Upper lobe of left lung (tissue), 6 donors: ENCODE measurements at regions not wholly inside any gene's neighbourhood (a gene's known extent, or its start where the extent isn't known, plus 50 kb on each side); places are given as distances from the start of the nearest gene placed in this dataset.

Experiments used
- ATAC-seq, 2 donors: fragments of 200-7000 bp; cut with Tn5 transposase; one replicate each; pipeline ENCODE4 v1.9.1; 2022; ENCODE audit warnings: mild to moderate bottlenecking in 2 of 2, moderate library complexity in 2 of 2; ENCODE audit not compliant: low FRiP score in 2 of 2
- DNase-seq, 2 donors: peaks; one replicate each; pipeline ENCODE4 v3.0.0-alpha.2; 2019 to 2020
- H3K27ac ChIP-seq, 4 donors: fragments of 200-600 bp; sonication (generic); one replicate each; pipeline ENCODE4 v1.5.1; 2016 to 2019
- H3K27me3 ChIP-seq, 4 donors: fragments of 200-600 bp; sonication (generic); one replicate each; pipeline ENCODE4 v1.5.1; 2017 to 2019
- H3K36me3 ChIP-seq, 4 donors: fragments of 200-600 bp; sonication (generic); one replicate each; pipeline ENCODE4 v1.5.1; 2016 to 2019
- H3K4me1 ChIP-seq, 4 donors: fragments of 200-600 bp; sonication (generic); one replicate each; pipeline ENCODE4 v1.5.1; 2018 to 2019
- H3K4me3 ChIP-seq, 4 donors: fragments of 200-600 bp; sonication (generic); one replicate each; pipeline ENCODE4 v1.5.1; 2017 to 2019; ENCODE audit warnings: mild to moderate bottlenecking in 2 of 4, moderate library complexity in 1 of 4
- H3K9me3 ChIP-seq, 4 donors: fragments of 200-600 bp; sonication (generic); one replicate each; pipeline ENCODE4 v1.5.1; 2018 to 2019
- CTCF ChIP-seq, 6 experiments: fragments of 450-650 bp in 4 of 6; fragments of 200-600 bp in 2 of 6; sonication (generic) in 2 of 6; IDR thresholded peaks; one replicate each; pipeline ENCODE4 v1.5.1; 2016 to 2019; ENCODE audit warnings: antibody characterized with exemption in 6 of 6
- EP300 ChIP-seq, 4 donors: sonication (generic); formaldehyde crosslinking; IDR thresholded peaks; one replicate each; pipeline ENCODE4 v1.5.1; 2017; ENCODE audit warnings: antibody characterized with exemption in 4 of 4, control low read depth in 2 of 4
- POLR2A ChIP-seq, 4 donors: fragments of 450-650 bp; IDR thresholded peaks; one replicate each; pipeline ENCODE4 v1.5.1; 2016 to 2017; ENCODE audit warnings: antibody characterized with exemption in 4 of 4, mild to moderate bottlenecking in 2 of 4
- POLR2AphosphoS5 ChIP-seq, 2 donors: sonication (generic); formaldehyde crosslinking; IDR thresholded peaks; one replicate each; pipeline ENCODE4 v1.5.1; 2017; ENCODE audit warnings: antibody characterized with exemption in 2 of 2
- WGBS, 2 donors: methylation state at CpG; one replicate each; pipeline ENCODE4 v1.1.5; 2017 to 2018; 5-methylcytosine and 5-hydroxymethylcytosine counted together
- donor health status: DM: no; HTN: no; CAD: no; lungs with moderate emphysema.
- donor health status: DM: no; HTN: yes; CAD: no; lungs with severe emphysema.

DNA sequence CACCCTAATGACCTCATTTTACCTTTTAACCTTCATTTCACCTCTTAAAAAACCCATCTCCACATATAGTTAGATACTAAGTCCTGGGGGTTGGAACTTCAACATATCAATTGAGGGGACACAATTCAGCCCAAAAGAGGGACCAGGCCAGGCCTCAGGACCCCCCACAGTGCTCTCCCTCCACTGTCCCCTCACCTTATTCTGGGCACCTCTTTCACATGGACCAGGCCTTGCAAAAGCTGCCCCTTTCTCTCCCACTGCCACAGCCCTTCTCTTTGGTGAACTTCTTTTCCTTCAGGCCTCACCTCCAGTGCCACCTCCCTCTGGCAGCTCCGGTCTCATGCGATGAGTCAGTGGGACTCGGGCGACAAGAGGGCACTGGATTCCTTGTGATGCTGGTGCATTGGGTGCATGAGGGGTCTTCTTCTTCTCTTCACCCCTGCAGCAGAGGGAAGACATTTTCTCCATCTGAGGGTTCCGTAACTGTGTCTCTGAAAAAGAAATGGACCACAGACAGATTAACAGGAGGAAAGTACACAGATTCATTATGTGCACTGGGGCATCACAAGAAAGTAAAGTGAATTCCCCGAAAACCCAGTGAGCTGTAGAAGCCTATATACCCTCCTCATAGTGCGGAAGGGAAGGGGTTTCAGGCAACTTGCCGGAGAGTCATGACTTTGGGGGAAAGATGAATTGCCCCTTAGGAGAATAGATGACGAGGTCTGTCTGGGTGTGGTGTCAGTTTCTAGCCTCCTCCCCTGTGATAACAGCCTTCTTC, 288.7 kb upstream of the IGFBP3 start:
- DNase-seq: no peak
- H3K4me1 ChIP-seq: no peaks in the 10 kb centered on the region
- no peak for ATAC-seq
- no peak overlapping the region for H3K4me3 ChIP-seq
- H3K27ac ChIP-seq: no peak overlapping the region
- TF ChIP-seq CTCF (IDR thresholded peaks at IDR 0.05): no peak
- TF ChIP-seq POLR2AphosphoS5 (IDR thresholded peaks at IDR 0.05): no peak
- TF ChIP-seq EP300 (IDR thresholded peaks at IDR 0.05): no peak
- TF ChIP-seq POLR2A (IDR thresholded peaks at IDR 0.05): no peak
- no peaks in the 10 kb centered on the region for H3K9me3 ChIP-seq
- WGBS, 2 donors: 91 to 93% methylated on average over 9 of the region's 9 CpGs
- no peaks in the 10 kb centered on the region for H3K27me3 ChIP-seq
- no peaks in the 10 kb centered on the region for H3K36me3 ChIP-seq

DNA sequence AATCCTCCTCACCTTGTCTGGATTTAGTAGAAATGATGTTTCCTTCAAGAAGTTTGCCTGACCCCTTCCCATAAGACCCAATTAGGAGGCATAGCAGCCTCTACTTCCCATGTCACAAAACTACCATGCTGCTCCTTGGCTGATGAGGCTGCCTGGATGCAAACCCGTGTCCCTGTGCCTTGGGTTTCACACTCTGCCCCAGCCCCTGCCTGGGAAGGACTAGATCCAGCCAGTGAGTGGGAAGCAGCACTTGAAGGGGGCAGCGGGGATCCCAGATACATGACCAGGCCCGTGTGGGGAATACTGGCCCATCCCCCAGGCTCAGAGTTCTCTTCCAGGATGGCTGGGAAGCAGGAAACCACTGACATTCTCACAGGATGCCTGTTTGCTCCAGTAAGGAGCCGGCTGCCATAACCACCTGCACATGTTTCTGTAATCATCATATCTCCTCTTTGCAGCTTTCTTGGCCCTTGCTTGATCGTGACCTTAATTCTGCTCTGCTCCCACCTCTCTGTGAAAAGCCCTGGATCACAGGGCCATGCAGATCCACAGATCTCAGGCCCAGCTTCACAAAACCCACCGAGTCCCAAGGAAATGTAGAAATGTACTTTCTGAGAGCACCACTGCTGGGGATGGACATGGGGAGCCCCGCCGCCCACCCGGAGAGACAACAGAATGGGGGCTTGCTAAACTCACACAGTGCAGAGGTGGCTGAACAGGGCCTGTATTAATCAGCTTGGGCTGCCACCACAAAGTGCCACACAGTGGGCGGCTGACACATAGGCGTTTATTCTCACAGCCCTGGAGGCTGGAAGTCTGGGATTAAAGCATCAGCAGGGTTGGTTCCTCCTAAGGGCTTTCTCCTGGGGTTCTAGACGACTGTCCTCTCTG, 287.8 kb upstream of the IGFBP3 start:
- H3K9me3 ChIP-seq: no peaks in the 10 kb centered on the region
- DNase-seq: no peak
- 67 to 73% methylated on average over 4 to 12 of the region's 12 CpGs for WGBS, 2 donors
- H3K4me3 ChIP-seq: no peak overlapping the region
- TF ChIP-seq POLR2AphosphoS5 (IDR thresholded peaks at IDR 0.05) (no peak), EP300 (IDR thresholded peaks at IDR 0.05) (no peak), POLR2A (IDR thresholded peaks at IDR 0.05) (no peak)
- no peak overlapping the region for H3K27ac ChIP-seq
- H3K4me1 ChIP-seq: no peaks in the 10 kb centered on the region
- no peaks in the 10 kb centered on the region for H3K27me3 ChIP-seq
- no peaks in the 10 kb centered on the region for H3K36me3 ChIP-seq
- ATAC-seq: no peak

DNA sequence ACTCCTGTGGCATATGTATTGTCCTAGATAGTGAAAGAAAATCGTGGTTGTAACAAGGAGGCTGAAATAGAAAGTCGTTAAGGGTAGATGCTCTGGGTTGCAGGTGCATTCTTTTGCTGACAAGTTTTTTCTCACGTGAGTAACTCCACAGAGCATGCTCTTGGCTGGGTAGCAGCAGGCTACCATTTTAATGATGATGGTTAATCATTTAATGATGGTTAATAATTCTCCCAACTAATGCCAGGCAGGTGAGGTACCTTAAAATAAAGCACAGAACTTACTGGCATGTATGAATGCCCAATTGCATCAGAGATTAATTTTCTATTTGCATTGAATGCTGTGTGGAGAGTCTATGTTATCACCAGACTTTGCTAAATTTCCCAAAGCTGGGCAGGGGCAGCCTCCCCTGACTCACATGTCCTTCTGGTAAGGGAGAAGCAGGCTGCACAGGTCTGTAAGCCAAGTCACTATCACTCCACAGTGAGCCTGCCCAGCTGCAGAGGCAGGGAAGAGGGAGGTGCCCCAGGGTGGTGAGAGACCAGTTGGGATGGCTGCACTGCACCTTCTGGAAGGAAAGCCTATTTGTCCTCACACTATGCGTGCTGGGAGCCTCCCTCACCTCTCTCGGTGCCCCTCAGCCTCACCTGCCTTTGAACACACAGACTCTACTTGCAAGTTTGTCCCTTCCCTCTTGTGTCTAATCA, 287.0 kb upstream of the IGFBP3 start:
- H3K27me3 ChIP-seq: no peaks in the 10 kb centered on the region
- TF ChIP-seq EP300 (IDR thresholded peaks at IDR 0.05) (no peak), POLR2AphosphoS5 (IDR thresholded peaks at IDR 0.05) (no peak), CTCF (IDR thresholded peaks at IDR 0.05) (no peak), POLR2A (IDR thresholded peaks at IDR 0.05) (no peak)

GRCh38 chr7:46206476-46207060, 285.5 kb upstream of the IGFBP3 start:
- DNase-seq (no peak), ATAC-seq (no peak)
- Histone ChIP-seq H3K4me3 (no peak overlapping the region), H3K27ac (no peak overlapping the region), H3K27me3 (no peaks in the 10 kb centered on the region), H3K36me3 (no peaks in the 10 kb centered on the region), H3K9me3 (no peaks in the 10 kb centered on the region), H3K4me1 (no peaks in the 10 kb centered on the region)
- TF ChIP-seq POLR2A (IDR thresholded peaks at IDR 0.05): no peak
- TF ChIP-seq EP300 (IDR thresholded peaks at IDR 0.05): no peak
- no peak for TF ChIP-seq CTCF (IDR thresholded peaks at IDR 0.05)
- no peak for TF ChIP-seq POLR2AphosphoS5 (IDR thresholded peaks at IDR 0.05)
- 73 to 80% methylated on average over 4 of the region's 4 CpGs for WGBS, 2 donors

More for the DNA sequence above, 287.0 kb upstream of the IGFBP3 start:
- no peak for ATAC-seq
- 56 to 72% methylated on average over 5 of the region's 5 CpGs for WGBS, 2 donors
- Histone ChIP-seq H3K4me1 (no peaks in the 10 kb centered on the region), H3K9me3 (no peaks in the 10 kb centered on the region), H3K27ac (no peak overlapping the region), H3K4me3 (no peak overlapping the region), H3K36me3 (no peaks in the 10 kb centered on the region)
- no peak for DNase-seq
